GM23338 (cell line): ENCODE measurements at regions not wholly inside any gene's neighbourhood (a gene's known extent, or its start where the extent isn't known, plus 50 kb on each side); places are given as distances from the start of the nearest gene placed in this dataset.

ENCODE experiments used
- ATAC-seq: fragments of 200-7000 bp; cut with Tn5 transposase; 3 replicates; pipeline ENCODE4 v1.9.1; 2020
- DNase-seq: peaks from one replicate; pipeline ENCODE4 v3.0.0-alpha.2; 2015; ENCODE audit warnings: low spot score
- H2AFZ ChIP-seq: fragments of 200-600 bp; sonication (generic); 2 replicates; pipeline ENCODE4 v1.8.0; 2016; ENCODE audit warnings: antibody characterized with exemption, mild to moderate bottlenecking, moderate library complexity
- H3F3A ChIP-seq: fragments of 200-600 bp; sonication (generic); replicated peaks from 2 replicates; pipeline ENCODE4 v1.8.0; 2017; ENCODE audit warnings: antibody characterized with exemption, mixed run types, low read depth
- H3K27ac ChIP-seq: fragments of 200-600 bp; sonication (generic); 2 replicates; pipeline ENCODE4 v1.6.1; 2016; ENCODE audit warnings: low read depth
- H3K27me3 ChIP-seq: fragments of 200-600 bp; sonication (generic); 2 replicates; pipeline ENCODE4 v1.8.0; 2016; ENCODE audit warnings: mild to moderate bottlenecking, mixed run types, moderate library complexity; ENCODE audit not compliant: insufficient read depth
- H3K36me3 ChIP-seq: fragments of 200-600 bp; sonication (generic); 2 replicates; pipeline ENCODE4 v1.8.0; 2016; ENCODE audit warnings: mild to moderate bottlenecking; ENCODE audit not compliant: insufficient read depth
- H3K4me1 ChIP-seq: fragments of 200-600 bp; sonication (generic); 2 replicates; pipeline ENCODE4 v1.8.0; 2016; ENCODE audit warnings: mild to moderate bottlenecking, moderate library complexity; ENCODE audit not compliant: insufficient read depth
- H3K4me2 ChIP-seq: fragments of 200-600 bp; sonication (generic); 2 replicates; pipeline ENCODE4 v1.7.1; 2017; ENCODE audit warnings: mixed run types
- H3K4me3 ChIP-seq: fragments of 200-600 bp; sonication (generic); 2 replicates; pipeline ENCODE4 v1.6.1; 2016; ENCODE audit warnings: mixed run types
- H3K79me2 ChIP-seq: fragments of 200-600 bp; sonication (generic); replicated peaks from 2 replicates; pipeline ENCODE4 v1.8.0; 2017; ENCODE audit warnings: mild to moderate bottlenecking; ENCODE audit not compliant: insufficient read depth
- H3K9me2 ChIP-seq: fragments of 200-600 bp; sonication (generic); 2 replicates; pipeline ENCODE4 v1.8.0; 2017; ENCODE audit not compliant: insufficient read depth
- H4K20me1 ChIP-seq: fragments of 200-600 bp; sonication (generic); replicated peaks from 2 replicates; pipeline ENCODE4 v1.8.0; 2017; ENCODE audit warnings: mild to moderate bottlenecking; ENCODE audit not compliant: insufficient read depth
- H3K27ac Mint-ChIP-seq: 2 replicates; pipeline ENCODE4 v1.8.0; 2020; ENCODE audit warnings: inconsistent platforms, mild to moderate bottlenecking, moderate library complexity, mixed read lengths
- H3K27me3 Mint-ChIP-seq: 3 replicates; pipeline ENCODE4 v1.8.0; 2022; ENCODE audit warnings: low read depth, mild to moderate bottlenecking, moderate library complexity, mixed read lengths, inconsistent platforms; ENCODE audit not compliant: insufficient read depth, poor library complexity
- H3K36me3 Mint-ChIP-seq: 3 replicates; pipeline ENCODE4 v1.8.0; 2021; ENCODE audit warnings: low read depth, mild to moderate bottlenecking, inconsistent platforms, moderate library complexity, mixed read lengths
- H3K4me1 Mint-ChIP-seq: 3 replicates; pipeline ENCODE4 v1.8.0; 2020; ENCODE audit warnings: mild to moderate bottlenecking, inconsistent platforms, mixed read lengths
- H3K4me3 Mint-ChIP-seq: 3 replicates; pipeline ENCODE4 v1.8.0; 2021; ENCODE audit warnings: moderate library complexity, mild to moderate bottlenecking, inconsistent platforms, mixed read lengths
- H3K9me3 Mint-ChIP-seq: 3 replicates; pipeline ENCODE4 v1.8.0; 2020; ENCODE audit warnings: moderate library complexity, mild to moderate bottlenecking, inconsistent platforms, mixed read lengths
- CREB1 ChIP-seq: fragments of 250-450 bp; sonication (Bioruptor Pico); IDR thresholded peaks from 2 replicates; pipeline ENCODE4 v1.5.0; 2020; ENCODE audit warnings: low read depth, mild to moderate bottlenecking, moderate library complexity
- CTCF ChIP-seq, 2 experiments: fragments of 200-600 bp in 1 of 2; sonication (generic) in 1 of 2; conservative IDR thresholded peaks; 2 replicates each; pipeline versions ENCODE4 v1.5.1 to v1.6.1; 2016 to 2017; ENCODE audit warnings: antibody characterized with exemption in 2 of 2, low read depth in 2 of 2, mild to moderate bottlenecking in 2 of 2, moderate library complexity in 1 of 2
- ETS1 ChIP-seq: IDR thresholded peaks from 2 replicates; pipeline ENCODE4 v1.6.1; 2016; ENCODE audit warnings: antibody characterized with exemption
- EZH2 ChIP-seq: fragments of 200-600 bp; sonication (generic); IDR thresholded peaks from one replicate; pipeline ENCODE4 v1.8.0; 2017; ENCODE audit warnings: antibody characterized with exemption, mild to moderate bottlenecking, low read depth; ENCODE audit not compliant: unreplicated experiment
- EZH2phosphoT487 ChIP-seq: fragments of 200-600 bp; sonication (generic); IDR thresholded peaks from one replicate; pipeline ENCODE4 v1.8.1; 2018; ENCODE audit warnings: antibody characterized with exemption; ENCODE audit not compliant: unreplicated experiment
- JUNB ChIP-seq: IDR thresholded peaks from one replicate; pipeline ENCODE4 v1.6.1; 2016; ENCODE audit warnings: antibody characterized with exemption; ENCODE audit not compliant: unreplicated experiment
- NANOG ChIP-seq: IDR thresholded peaks from 2 replicates; pipeline ENCODE4 v1.6.1; 2016; ENCODE audit warnings: antibody characterized with exemption, borderline replicate concordance
- POLR2AphosphoS5 ChIP-seq: IDR thresholded peaks from 2 replicates; pipeline ENCODE4 v1.6.1; 2016; ENCODE audit warnings: antibody characterized with exemption, low read depth
- REST ChIP-seq: IDR thresholded peaks from one replicate; pipeline ENCODE4 v1.6.1; 2018; ENCODE audit warnings: antibody characterized with exemption; ENCODE audit not compliant: unreplicated experiment
- STAT1 ChIP-seq: IDR thresholded peaks from one replicate; pipeline ENCODE4 v1.6.1; 2016; ENCODE audit warnings: antibody characterized with exemption; ENCODE audit not compliant: unreplicated experiment
- ZNF114 ChIP-seq: fragments of 250-450 bp; sonication (Bioruptor Pico); IDR thresholded peaks from 2 replicates; pipeline ENCODE4 v1.5.0; 2020; ENCODE audit warnings: mild to moderate bottlenecking, moderate library complexity
- ZNF331 ChIP-seq: fragments of 250-450 bp; sonication (Bioruptor Pico); IDR thresholded peaks from 2 replicates; pipeline ENCODE4 v1.5.0; 2020; ENCODE audit warnings: low read depth, mild to moderate bottlenecking, moderate library complexity
- ZNF462 ChIP-seq: fragments of 250-450 bp; sonication (Bioruptor Pico); IDR thresholded peaks from 2 replicates; pipeline ENCODE4 v1.5.0; 2020; ENCODE audit warnings: mild to moderate bottlenecking, moderate library complexity

GRCh38 chr15:70159713-70160009 lies 61.9 kb upstream of the TLE3 start:
- no peak overlapping the region for H3K4me3 Mint-ChIP-seq
- Histone ChIP-seq H3K4me1 (no peaks in the 10 kb centered on the region), H3K27me3 (no peaks in the 10 kb centered on the region), H3K4me2 (no peak overlapping the region), H3K4me3 (no peak overlapping the region), H4K20me1 (no peaks in the 10 kb centered on the region), H3K9me2 (no peaks in the 10 kb centered on the region), H3K36me3 (no peaks in the 10 kb centered on the region), H3K79me2 (no peaks in the 10 kb centered on the region), H3K27ac (no peak overlapping the region), H3F3A (no peaks in the 10 kb centered on the region), H2AFZ (no peak overlapping the region)
- no peaks in the 10 kb centered on the region for H3K36me3 Mint-ChIP-seq
- ATAC-seq (no peak), DNase-seq (no peak)
- H3K4me1 Mint-ChIP-seq: peaks cover 6% of the 10 kb centered on the region
- H3K27ac Mint-ChIP-seq: no peak overlapping the region
- no peaks in the 10 kb centered on the region for H3K9me3 Mint-ChIP-seq
- H3K27me3 Mint-ChIP-seq: peaks cover 7% of the 10 kb centered on the region
- TF ChIP-seq EZH2: no peak
- TF ChIP-seq CTCF (conservative IDR thresholded peaks at IDR 0.05; ENCODE audit: low read depth in 2 of 2): no peak
- TF ChIP-seq NANOG: no peak
- no peak for TF ChIP-seq ETS1
- TF ChIP-seq ZNF331: no peak
- no peak for TF ChIP-seq POLR2AphosphoS5
- no peak for TF ChIP-seq EZH2phosphoT487
- TF ChIP-seq STAT1: no peak
- no peak for TF ChIP-seq ZNF462 (CRISPR knock-in tag)
- TF ChIP-seq REST: no peak
- no peak for TF ChIP-seq ZNF114 (CRISPR knock-in tag)
- no peak for TF ChIP-seq CREB1 (CRISPR knock-in tag)
- no peak for TF ChIP-seq JUNB
